ENCODE measurements at regions not wholly inside any gene's neighbourhood (a gene's known extent, or its start where the extent isn't known, plus 50 kb on each side); places are given as distances from the start of the nearest gene placed in this dataset.
A peak's percentile ranks its signal among the peaks of the same experiment; 100 is the strongest.

DNA sequence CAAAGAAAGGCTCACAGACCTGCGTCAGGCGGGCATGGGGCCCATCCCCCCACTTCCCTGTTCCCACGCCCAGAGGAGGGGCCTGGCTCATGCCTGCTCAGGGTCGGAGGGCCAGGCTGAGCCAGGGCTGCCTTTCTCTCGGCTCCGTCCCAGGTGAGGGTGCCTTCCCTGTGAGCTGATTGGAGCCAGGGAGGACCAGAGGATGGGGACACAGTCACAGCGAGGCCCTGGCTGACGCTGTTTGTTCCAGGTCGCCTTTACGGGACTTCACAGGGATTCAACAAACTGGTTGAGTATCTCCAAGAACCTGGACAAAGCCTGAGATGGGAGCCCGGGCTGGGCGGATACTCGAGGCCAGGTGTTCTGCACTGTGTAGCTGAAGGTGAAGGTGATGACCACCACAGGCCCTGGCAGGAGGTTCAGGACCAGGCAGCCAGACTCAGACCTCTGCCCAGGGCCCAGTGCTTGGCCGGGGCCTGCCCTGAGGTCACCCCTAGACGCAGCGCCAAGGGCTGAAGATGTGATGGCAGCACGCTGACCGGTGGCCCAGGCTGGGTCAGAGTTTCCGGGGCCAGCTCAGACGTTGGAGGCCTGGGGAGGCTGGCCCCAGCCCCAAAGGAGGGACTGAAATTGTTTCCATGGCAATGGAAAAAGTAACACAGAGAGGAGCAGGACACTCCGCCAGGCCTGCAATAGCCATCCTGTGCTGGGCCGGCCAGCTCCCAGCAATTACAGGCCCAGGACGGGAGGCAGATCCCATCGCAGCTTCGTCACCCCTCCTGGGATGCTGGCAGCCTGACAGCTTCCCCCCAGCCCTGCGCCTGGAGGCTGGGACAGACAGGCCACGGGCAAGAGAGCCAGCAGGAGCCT is 65.3 kb upstream of the ADAMTS2 start:
- no peaks in the 10 kb centered on the region for H3K9me3 ChIP-seq
- WGBS, 2 donors = 89 to 90% methylated on average over 15 to 26 of the region's 27 CpGs
- no peak overlapping the region for H3K4me3 ChIP-seq
- H3K4me1 ChIP-seq = no peaks in the 10 kb centered on the region
- DNase-seq (peak in 1 of 2 donors; percentile 62), ATAC-seq (ENCODE audit: low FRiP score in 2 of 2) (peak in 1 of 2 donors; percentile 28)
- no peak overlapping the region for H3K27ac ChIP-seq
- H3K36me3 ChIP-seq = no peaks in the 10 kb centered on the region
- H3K27me3 ChIP-seq = no peaks in the 10 kb centered on the region
- TF ChIP-seq EP300 (IDR thresholded peaks at IDR 0.05) (no peak), CTCF (IDR thresholded peaks at IDR 0.05) (no peak), POLR2A (IDR thresholded peaks at IDR 0.05) (no peak), POLR2AphosphoS5 (IDR thresholded peaks at IDR 0.05) (no peak)

- Histone ChIP-seq H3K4me1 (no peaks in the 10 kb centered on the region), H3K9me3 (no peaks in the 10 kb centered on the region), H3K27me3 (no peaks in the 10 kb centered on the region), H3K4me3 (no peak overlapping the region), H3K36me3 (no peaks in the 10 kb centered on the region), H3K27ac (no peak overlapping the region)
- DNase-seq = no peak
- TF ChIP-seq POLR2A (IDR thresholded peaks at IDR 0.05) (no peak), POLR2AphosphoS5 (IDR thresholded peaks at IDR 0.05) (no peak)
- ATAC-seq (ENCODE audit: low FRiP score in 2 of 2) = no peak
- WGBS, 2 donors = 87 to 95% methylated on average over 5 to 7 of the region's 7 CpGs
These were observed 64.5 kb upstream of the ADAMTS2 start for GRCh38 chr5:179409806-179410205.

DNA sequence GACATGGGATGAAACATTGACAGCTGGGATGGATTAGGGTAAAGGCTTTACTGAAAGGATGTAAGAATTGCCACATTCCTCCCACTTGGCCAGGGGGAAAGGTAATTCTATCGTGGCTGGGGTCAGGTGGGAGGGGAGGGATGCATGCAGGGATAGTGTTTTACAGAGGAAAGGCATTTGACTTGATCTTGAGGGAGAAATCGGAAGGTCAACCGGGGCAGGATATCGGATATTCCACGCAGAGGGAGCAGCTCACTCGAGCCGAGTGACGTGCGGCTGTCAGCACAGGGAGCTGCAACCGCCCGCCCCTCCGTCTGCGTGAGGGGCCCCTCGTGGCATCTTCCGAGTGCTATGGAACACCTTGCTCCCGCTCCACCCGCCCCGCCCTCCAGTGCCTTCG is 63.4 kb upstream of the ADAMTS2 start:
- Histone ChIP-seq H3K27ac (no peak overlapping the region), H3K9me3 (no peaks in the 10 kb centered on the region), H3K36me3 (no peaks in the 10 kb centered on the region), H3K27me3 (no peaks in the 10 kb centered on the region), H3K4me3 (no peak overlapping the region), H3K4me1 (no peaks in the 10 kb centered on the region)
- DNase-seq = no peak
- WGBS, 2 donors = 79 to 81% methylated on average over 19 of the region's 19 CpGs
- TF ChIP-seq POLR2AphosphoS5 (IDR thresholded peaks at IDR 0.05) (no peak), CTCF (IDR thresholded peaks at IDR 0.05) (no peak), POLR2A (IDR thresholded peaks at IDR 0.05) (no peak)
- no peak for ATAC-seq (ENCODE audit: low FRiP score in 2 of 2)

- TF ChIP-seq POLR2A (IDR thresholded peaks at IDR 0.05) = no peak
- no peak for TF ChIP-seq POLR2AphosphoS5 (IDR thresholded peaks at IDR 0.05)
- TF ChIP-seq EP300 (IDR thresholded peaks at IDR 0.05) = no peak
- TF ChIP-seq CTCF (IDR thresholded peaks at IDR 0.05) = no peak
- Histone ChIP-seq H3K27me3 (no peaks in the 10 kb centered on the region), H3K27ac (no peak overlapping the region), H3K9me3 (no peaks in the 10 kb centered on the region), H3K4me3 (no peak overlapping the region), H3K4me1 (no peaks in the 10 kb centered on the region), H3K36me3 (no peaks in the 10 kb centered on the region)
- ATAC-seq (ENCODE audit: low FRiP score in 2 of 2) = peak in 1 of 2 donors; percentile 91
- 83 to 87% methylated on average over 8 to 14 of the region's 16 CpGs for WGBS, 2 donors
- peak in 1 of 2 donors; percentile 54 for DNase-seq
These were observed 62.2 kb upstream of the ADAMTS2 start for GRCh38 chr5:179407191-179408175.

Data from upper lobe of left lung (tissue), 6 donors.